ENCODE measurements at regions not wholly inside any gene's neighbourhood (a gene's known extent, or its start where the extent isn't known, plus 50 kb on each side); places are given as distances from the start of the nearest gene placed in this dataset.

GRCh38 chr11:45339729-45340519 is 53.8 kb upstream of the SYT13 start:
- TF ChIP-seq CTCF (IDR thresholded peaks at IDR 0.05; ENCODE audit: extremely low read depth, missing control alignments): peak; percentile 87
- peak; percentile 89 for DNase-seq (ENCODE audit: low spot score)

DNA sequence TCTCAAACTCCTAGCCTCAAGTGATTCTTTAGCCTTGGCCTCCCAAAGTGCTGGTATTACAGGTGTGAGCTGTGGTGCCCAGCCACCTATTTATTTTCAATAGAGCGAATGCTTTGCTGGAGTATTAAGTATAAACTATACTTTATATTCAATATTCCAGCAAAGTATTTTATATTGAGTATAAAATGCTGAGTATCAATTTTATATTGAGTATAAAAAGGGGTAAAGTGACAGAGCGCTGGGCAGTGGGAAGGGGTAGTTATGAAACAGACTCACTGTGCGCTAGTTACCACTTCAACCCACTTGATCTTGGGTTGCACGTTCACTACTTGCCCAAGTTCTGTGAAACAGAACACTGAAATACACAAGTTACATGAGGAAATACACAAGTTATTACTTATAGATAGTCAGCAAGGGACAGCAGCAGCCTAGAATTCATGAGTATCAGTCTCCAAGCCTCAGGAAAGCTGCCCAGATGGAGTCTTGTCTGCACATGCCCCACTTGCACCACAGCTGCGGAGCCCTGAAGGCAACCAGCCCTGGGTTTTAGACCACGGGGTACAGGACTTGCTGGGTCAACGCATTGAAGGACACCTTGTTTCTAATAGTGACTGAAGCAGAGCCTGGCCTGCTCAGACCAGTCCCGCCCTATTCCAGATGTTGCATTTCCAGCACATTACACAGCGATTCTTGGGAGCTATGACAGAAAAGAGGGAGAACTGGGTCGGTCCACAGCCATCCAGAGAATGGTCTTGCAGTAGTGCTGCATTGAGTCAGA is 51.6 kb upstream of the SYT13 start:
- no peak for DNase-seq (ENCODE audit: low spot score)
- TF ChIP-seq CTCF (IDR thresholded peaks at IDR 0.05; ENCODE audit: extremely low read depth, missing control alignments): no peak

GRCh38 chr11:45336136-45336535 is 50.0 kb upstream of the SYT13 start:
- no peak for TF ChIP-seq CTCF (IDR thresholded peaks at IDR 0.05; ENCODE audit: extremely low read depth, missing control alignments)
- no peak for DNase-seq (ENCODE audit: low spot score)

Measured in GM20000 (cell line).